ENCODE measurements at regions not wholly inside any gene's neighbourhood (a gene's known extent, or its start where the extent isn't known, plus 50 kb on each side); places are given as distances from the start of the nearest gene placed in this dataset.

DNA sequence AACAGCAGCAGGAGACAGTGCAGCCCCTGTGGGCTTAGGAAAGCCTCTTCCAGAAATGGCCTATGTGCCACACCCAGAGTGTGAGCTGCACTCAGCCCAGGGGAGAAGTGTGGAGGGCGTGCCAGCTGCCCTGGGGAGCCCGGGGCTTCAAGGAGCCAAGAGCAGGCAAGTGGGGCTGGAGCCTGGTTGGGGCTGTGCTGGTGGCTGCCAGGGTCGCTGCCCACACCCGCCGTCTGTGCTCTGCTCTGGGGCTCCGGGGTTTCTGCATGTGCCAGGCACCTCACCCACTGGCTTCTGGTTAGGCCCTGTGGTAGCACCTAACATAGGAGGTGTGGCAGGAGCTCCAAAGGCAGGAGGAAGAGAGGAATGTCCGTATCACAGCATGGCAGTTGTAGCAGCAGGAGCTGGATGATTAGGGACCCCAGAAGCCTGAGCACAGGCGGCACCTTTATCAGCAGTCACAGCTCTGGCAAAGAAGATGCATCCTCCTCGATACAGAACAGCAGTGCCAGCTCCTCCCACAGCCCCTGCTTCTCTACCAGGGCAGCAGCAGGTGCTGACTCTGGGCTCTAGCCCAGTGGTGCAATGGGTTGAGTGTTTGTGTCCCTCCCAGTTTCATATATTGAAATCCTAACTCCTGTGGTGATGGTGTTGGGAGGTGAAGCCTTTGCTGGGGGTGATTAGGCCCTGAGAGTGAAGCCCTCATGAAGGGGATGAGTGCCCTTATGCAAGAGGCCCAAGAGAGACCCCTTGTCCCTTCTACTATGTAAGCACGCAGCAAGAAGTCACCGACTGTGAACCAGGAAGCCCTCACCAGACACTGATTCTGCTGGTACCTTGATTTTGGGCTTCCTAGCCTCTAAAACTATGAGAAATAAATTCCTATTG lies 70.0 kb upstream of the KLF13 start:
- TF ChIP-seq, protein P1, sequence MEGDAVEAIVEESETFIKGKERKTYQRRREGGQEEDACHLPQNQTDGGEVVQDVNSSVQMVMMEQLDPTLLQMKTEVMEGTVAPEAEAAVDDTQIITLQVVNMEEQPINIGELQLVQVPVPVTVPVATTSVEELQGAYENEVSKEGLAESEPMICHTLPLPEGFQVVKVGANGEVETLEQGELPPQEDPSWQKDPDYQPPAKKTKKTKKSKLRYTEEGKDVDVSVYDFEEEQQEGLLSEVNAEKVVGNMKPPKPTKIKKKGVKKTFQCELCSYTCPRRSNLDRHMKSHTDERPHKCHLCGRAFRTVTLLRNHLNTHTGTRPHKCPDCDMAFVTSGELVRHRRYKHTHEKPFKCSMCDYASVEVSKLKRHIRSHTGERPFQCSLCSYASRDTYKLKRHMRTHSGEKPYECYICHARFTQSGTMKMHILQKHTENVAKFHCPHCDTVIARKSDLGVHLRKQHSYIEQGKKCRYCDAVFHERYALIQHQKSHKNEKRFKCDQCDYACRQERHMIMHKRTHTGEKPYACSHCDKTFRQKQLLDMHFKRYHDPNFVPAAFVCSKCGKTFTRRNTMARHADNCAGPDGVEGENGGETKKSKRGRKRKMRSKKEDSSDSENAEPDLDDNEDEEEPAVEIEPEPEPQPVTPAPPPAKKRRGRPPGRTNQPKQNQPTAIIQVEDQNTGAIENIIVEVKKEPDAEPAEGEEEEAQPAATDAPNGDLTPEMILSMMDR (conservative IDR thresholded peaks at IDR 0.05; ENCODE audit: low read depth, low read length), result no peak
- TF ChIP-seq EZH2phosphoT487 (IDR thresholded peaks at IDR 0.05; ENCODE audit: borderline replicate concordance, low read length) (no peak), EZH2 (IDR thresholded peaks at IDR 0.05; ENCODE audit: low read length, unreplicated experiment) (no peak)
